HepG2 (cell line): ENCODE measurements at regions not wholly inside any gene's neighbourhood (a gene's known extent, or its start where the extent isn't known, plus 50 kb on each side); places are given as distances from the start of the nearest gene placed in this dataset.

Source experiments
- ATAC-seq: fragments of 200-7000 bp; cut with Tn5 transposase; 3 replicates; pipeline ENCODE4 v1.9.1; 2020; ENCODE audit warnings: mild to moderate bottlenecking, moderate library complexity
- BruUV-seq: library from RNA; stranded (reverse); fragments of 400-500 nt; replicated peaks from 2 replicates; lab custom pipeline; 2021; lab: Mats Ljungman, UMichigan
- CTCF ChIA-PET: fragments of 300-600 bp; formaldehyde crosslinking; extraction: SDS; loops from one replicate; lab custom pipeline; 2021; ENCODE audit warnings: low total read pairs, inconsistent platforms, low intra/inter-chr PET ratio; lab: Yijun Ruan, JAX
- POLR2A ChIA-PET: fragments of 350-600 bp; sonication (Branson Sonifier 250); formaldehyde crosslinking; loops from one replicate; lab custom pipeline; 2020; ENCODE audit warnings: antibody characterized with exemption, inconsistent platforms; lab: Yijun Ruan, JAX
- DNase-seq: peaks from one replicate; pipeline ENCODE4 v3.0.0-alpha.2; 2015; ENCODE audit warnings: low spot score
- FAIRE-seq: peaks from 3 replicates; lab custom pipeline; 2011; peaks lifted over from hg19 to GRCh38; lab: Jason Lieb, UNC
- H2AFZ ChIP-seq: one replicate; pipeline ENCODE4 v1.6.1; 2011; ENCODE audit warnings: low read length, inconsistent platforms
- H3K27ac ChIP-seq: fragments of 300-600 bp; 3 replicates; pipeline ENCODE4 v1.8.0; 2011; ENCODE audit warnings: mixed run types, mild to moderate bottlenecking, mixed read lengths, low read length, inconsistent platforms; ENCODE audit not compliant: insufficient read depth; ENCODE audit errors: extremely low read length
- H3K27me3 ChIP-seq, 2 experiments: fragments of 200-600 bp in 1 of 2; 2 replicates in 1 of 2; 3 replicates in 1 of 2; pipeline versions ENCODE4 v1.6.0 to v1.8.0; 2011; ENCODE audit warnings: low read length in 2 of 2, mild to moderate bottlenecking in 2 of 2, moderate library complexity in 2 of 2, inconsistent platforms in 1 of 2; ENCODE audit not compliant: insufficient read depth in 2 of 2, control insufficient read depth in 1 of 2
- H3K36me3 ChIP-seq, 2 experiments: fragments of 200-600 bp in 1 of 2; replicated peaks in 1 of 2; 2 replicates in 1 of 2; 3 replicates in 1 of 2; pipeline versions ENCODE4 v1.5.1 to v1.8.0; 2011; ENCODE audit warnings: low read length in 2 of 2, inconsistent platforms in 1 of 2; ENCODE audit not compliant: insufficient read depth in 2 of 2, control insufficient read depth in 1 of 2
- H3K4me1 ChIP-seq: 2 replicates; pipeline ENCODE4 v1.5.1; 2012; ENCODE audit warnings: low read length, inconsistent platforms; ENCODE audit not compliant: insufficient read depth
- H3K4me2 ChIP-seq: 2 replicates; pipeline ENCODE4 v1.6.0; 2011; ENCODE audit warnings: low read depth, low read length, inconsistent platforms
- H3K4me3 ChIP-seq, 3 experiments: fragments of 200-600 bp in 1 of 3; sonication (generic), shearing (Covaris generic) in 1 of 3; replicated peaks in 1 of 3; 2 replicates each; pipeline ENCODE4 v1.5.1; 2011 to 2016; ENCODE audit warnings: low read length in 3 of 3, inconsistent platforms in 2 of 3, low read depth in 2 of 3, mild to moderate bottlenecking in 2 of 3, control low read depth in 1 of 3, mixed read lengths in 1 of 3; ENCODE audit not compliant: insufficient read depth in 1 of 3
- H3K79me2 ChIP-seq: one replicate; pipeline ENCODE4 v1.6.1; 2011; ENCODE audit warnings: low read length, inconsistent platforms; ENCODE audit not compliant: insufficient read depth
- H3K9ac ChIP-seq: 2 replicates; pipeline ENCODE4 v1.6.0; 2011; ENCODE audit warnings: mild to moderate bottlenecking, low read depth, low read length, inconsistent platforms; ENCODE audit not compliant: insufficient read depth
- H3K9me3 ChIP-seq: 2 replicates; pipeline ENCODE4 v1.5.1; 2012; ENCODE audit warnings: mild to moderate bottlenecking, low read length
- H4K20me1 ChIP-seq: 2 replicates; pipeline ENCODE4 v1.6.0; 2011; ENCODE audit warnings: inconsistent platforms, mild to moderate bottlenecking, low read length, moderate library complexity; ENCODE audit not compliant: insufficient read depth
- CAMTA2 ChIP-seq: sonication (generic); formaldehyde crosslinking; IDR thresholded peaks from 2 replicates; pipeline ENCODE4 v1.4.0; 2020; ENCODE audit warnings: mild to moderate bottlenecking, missing genetic modification reagents, borderline replicate concordance
- CHCHD3 ChIP-seq: sonication (generic); formaldehyde crosslinking; IDR thresholded peaks from 2 replicates; pipeline ENCODE4 v1.8.0; 2022; ENCODE audit warnings: mild to moderate bottlenecking, missing genetic modification reagents, moderate library complexity
- EEA1 ChIP-seq: sonication (generic); formaldehyde crosslinking; IDR thresholded peaks from 2 replicates; pipeline ENCODE4 v1.5.1; 2020; ENCODE audit warnings: mild to moderate bottlenecking, missing genetic modification reagents, borderline replicate concordance
- ETV5 ChIP-seq: IDR thresholded peaks from 2 replicates; pipeline ENCODE4 v1.6.1; 2018; ENCODE audit warnings: missing biosample characterization, missing genetic modification reagents, inconsistent platforms, borderline replicate concordance
- HOXA5 ChIP-seq: sonication (generic); formaldehyde crosslinking; IDR thresholded peaks from 2 replicates; pipeline ENCODE4 v1.4.0; 2020; ENCODE audit warnings: missing genetic modification reagents
- KDM4B ChIP-seq: sonication (generic); formaldehyde crosslinking; IDR thresholded peaks from 2 replicates; pipeline ENCODE4 v1.4.0; 2020; ENCODE audit warnings: missing genetic modification reagents
- PCBP1 ChIP-seq: fragments of 200-400 bp; formaldehyde crosslinking; IDR thresholded peaks from 2 replicates; pipeline ENCODE4 v1.6.1; 2017; ENCODE audit warnings: mild to moderate bottlenecking, low read depth, low read length, borderline replicate concordance
- SSRP1 ChIP-seq: IDR thresholded peaks from 2 replicates; pipeline ENCODE4 v1.6.1; 2016; ENCODE audit warnings: control low read depth
- TOE1 ChIP-seq: sonication (generic); formaldehyde crosslinking; IDR thresholded peaks from 2 replicates; pipeline ENCODE4 v1.4.0; 2020; ENCODE audit warnings: mild to moderate bottlenecking, missing genetic modification reagents
- ZBTB14 ChIP-seq: sonication (generic); formaldehyde crosslinking; IDR thresholded peaks from 2 replicates; pipeline ENCODE4 v1.4.0; 2020; ENCODE audit warnings: missing genetic modification reagents
- ZBTB40 ChIP-seq, 2 experiments: fragments of 450-650 bp in 1 of 2; sonication (generic) in 1 of 2; formaldehyde crosslinking in 1 of 2; IDR thresholded peaks; 2 replicates each; pipeline versions ENCODE4 v1.6.1 to v1.8.0; 2016 to 2022; ENCODE audit warnings: antibody characterized with exemption in 1 of 2, mild to moderate bottlenecking in 1 of 2, missing genetic modification reagents in 1 of 2
- ZMAT3 ChIP-seq: sonication (generic); formaldehyde crosslinking; conservative IDR thresholded peaks from 2 replicates; pipeline ENCODE4 v1.7.0; 2021; ENCODE audit warnings: missing genetic modification reagents
- ZNF296 ChIP-seq: sonication (generic); formaldehyde crosslinking; conservative IDR thresholded peaks from 2 replicates; pipeline ENCODE4 v1.5.0; 2020; ENCODE audit warnings: mild to moderate bottlenecking, missing genetic modification reagents
- ZNF800 ChIP-seq: sonication (generic); formaldehyde crosslinking; IDR thresholded peaks from 2 replicates; pipeline ENCODE4 v1.4.0; 2020; ENCODE audit warnings: missing genetic modification reagents
- WGBS: methylation state at CpG from one replicate; pipeline ENCODE4 v1.1.6; 2017; ENCODE audit warnings: low lambda C conversion rate; 5-methylcytosine and 5-hydroxymethylcytosine counted together
- in situ Hi-C: cut with HindIII; loops from 2 replicates; pipeline ENCODE4 v1.10.0; 2017; ENCODE audit warnings: low pct_unique_long_range_greater_than_20kb; ENCODE audit not compliant: extremely low pct_ligation_motif_present
- intact Hi-C: fragments of 100-400 bp; cut with micrococcal nuclease; formaldehyde crosslinking; loops from one replicate; pipeline ENCODE4 v1.10.0; 2022; ENCODE audit not compliant: unreplicated experiment

- FAIRE-seq: no peak
- Histone ChIP-seq H2AFZ (no peak overlapping the region), H3K4me1 (peaks cover 15% of the 10 kb centered on the region), H3K4me2 (no peak overlapping the region), H3K27me3 (no peaks in the 10 kb centered on the region), H4K20me1 (no peaks in the 10 kb centered on the region), H3K9me3 (no peaks in the 10 kb centered on the region), H3K9ac (no peak overlapping the region), H3K36me3 (no peaks in the 10 kb centered on the region), H3K27ac (no peak overlapping the region), H3K79me2 (no peaks in the 10 kb centered on the region), H3K4me3 (no peak overlapping the region)
- ChIA-PET CTCF (interaction anchor here (0.6 kb wide), 1 partner anchor 132 kb away, joined by 3 read pairs; no protein-coding TSS in a partner anchor), POLR2A (no interaction called here)
- intact Hi-C loops: no loop called here
- ATAC-seq: no peak
- no peak for DNase-seq
- WGBS: 49% methylated on average over 4 of the region's 4 CpGs
- no TSS peak for BruUV-seq
- in situ Hi-C loops: no loop called here
- TF ChIP-seq KDM4B (CRISPR knock-in tag) (no peak), EEA1 (CRISPR knock-in tag) (no peak), ETV5 (CRISPR knock-in tag) (no peak), ZBTB40 (IDR thresholded peaks at IDR 0.05) (no peak), ZBTB40 (CRISPR knock-in tag; IDR thresholded peaks at IDR 0.05) (no peak), ZNF800 (CRISPR knock-in tag) (no peak), CAMTA2 (no peak), PCBP1 (no peak), HOXA5 (CRISPR knock-in tag) (no peak), ZBTB14 (no peak), CHCHD3 (CRISPR knock-in tag) (no peak), SSRP1 (CRISPR knock-in tag) (no peak), ZMAT3 (CRISPR knock-in tag) (no peak), ZNF296 (CRISPR knock-in tag) (no peak), TOE1 (CRISPR knock-in tag) (no peak)
Observed at GRCh38 chr1:192713921-192714320, 78.0 kb downstream of the RGS13 start.
